Natural killer cell (primary cell): ENCODE measurements at regions not wholly inside any gene's neighbourhood (a gene's known extent, or its start where the extent isn't known, plus 50 kb on each side); places are given as distances from the start of the nearest gene placed in this dataset.

Experiments used
- ATAC-seq, 3 donors: fragments of 150-1000 bp in 2 of 3; fragments of 200-7000 bp in 1 of 3; cut with Tn5 transposase; 1 replicate in 1 of 3; 2 replicates in 2 of 3; pipeline ENCODE4 v1.10.0; 2021; ENCODE audit warnings: mild to moderate bottlenecking in 2 of 3, moderate library complexity in 2 of 3
- DNase-seq, 2 donors: peaks; one replicate each; pipeline versions ENCODE4 v3.0.0 to v3.0.0-alpha.2; 2013 to 2021; ENCODE audit warnings: mixed read lengths in 1 of 2
- H3K27ac ChIP-seq: one replicate; pipeline ENCODE4 v1.5.1; 2013; ENCODE audit warnings: mild to moderate bottlenecking, low read length
- H3K27me3 ChIP-seq: one replicate; pipeline ENCODE4 v1.6.1; 2013; ENCODE audit warnings: low read length; ENCODE audit not compliant: control insufficient read depth, insufficient read depth
- H3K36me3 ChIP-seq: one replicate; pipeline ENCODE4 v1.6.1; 2013; ENCODE audit warnings: low read length; ENCODE audit not compliant: control insufficient read depth, insufficient read depth
- H3K4me1 ChIP-seq: one replicate; pipeline ENCODE4 v1.6.1; 2013; ENCODE audit warnings: low read length; ENCODE audit not compliant: control insufficient read depth, insufficient read depth
- H3K4me3 ChIP-seq: one replicate; pipeline ENCODE4 v1.5.1; 2013; ENCODE audit warnings: low read length
- H3K9me3 ChIP-seq: one replicate; pipeline ENCODE4 v1.6.1; 2013; ENCODE audit warnings: low read length; ENCODE audit not compliant: control insufficient read depth, insufficient read depth
- H3K27ac Mint-ChIP-seq, 2 donors: one replicate each; pipeline ENCODE4 v1.8.0; 2022; ENCODE audit warnings: mild to moderate bottlenecking in 2 of 2, mixed read lengths in 2 of 2, moderate library complexity in 1 of 2
- H3K27me3 Mint-ChIP-seq, 2 donors: one replicate each; pipeline ENCODE4 v1.8.0; 2022; ENCODE audit warnings: low read depth in 2 of 2, mixed read lengths in 2 of 2
- H3K36me3 Mint-ChIP-seq: one replicate; pipeline ENCODE4 v1.8.0; 2022; ENCODE audit warnings: mixed read lengths
- H3K4me1 Mint-ChIP-seq, 2 donors: one replicate each; pipeline ENCODE4 v1.8.0; 2022; ENCODE audit warnings: mixed read lengths in 2 of 2
- H3K4me3 Mint-ChIP-seq: one replicate; pipeline ENCODE4 v1.8.0; 2022; ENCODE audit warnings: mild to moderate bottlenecking, moderate library complexity, mixed read lengths
- H3K9me3 Mint-ChIP-seq, 2 donors: one replicate each; pipeline ENCODE4 v1.8.0; 2022; ENCODE audit warnings: mixed read lengths in 2 of 2
- CTCF ChIP-seq: fragments of 200-600 bp; IDR thresholded peaks from one replicate; pipeline ENCODE4 v1.8.0; 2022; ENCODE audit warnings: antibody characterized with exemption
- WGBS: methylation state at CpG from one replicate; pipeline ENCODE4 v1.1.7; 2013; ENCODE audit warnings: missing lambda C conversion rate; ENCODE audit not compliant: insufficient coverage; 5-methylcytosine and 5-hydroxymethylcytosine counted together
- intact Hi-C: fragments of 100-400 bp; cut with micrococcal nuclease; formaldehyde crosslinking; loops from one replicate; pipeline ENCODE4 v1.14.2; 2022

- no peaks in the 10 kb centered on the region for H3K9me3 ChIP-seq
- no peaks in the 10 kb centered on the region for H3K9me3 Mint-ChIP-seq
- H3K36me3 Mint-ChIP-seq: no peaks in the 10 kb centered on the region
- H3K4me1 ChIP-seq: peaks cover 11% of the 10 kb centered on the region
- ATAC-seq: peak; percentile 64 to 90 (median 67)
- H3K4me3 ChIP-seq: no peak overlapping the region
- H3K27me3 ChIP-seq: no peaks in the 10 kb centered on the region
- H3K27ac ChIP-seq: no peak overlapping the region
- peaks cover 10 to 20% of the 10 kb centered on the region in 2 donors for H3K4me1 Mint-ChIP-seq
- peak overlapping the region in 1 of 2 donors; percentile 74 for H3K27ac Mint-ChIP-seq
- intact Hi-C loops: no loop called here
- peaks cover 5 to 7% of the 10 kb centered on the region in 2 donors for H3K27me3 Mint-ChIP-seq
- no peak overlapping the region for H3K4me3 Mint-ChIP-seq
- WGBS: 35% methylated on average over 7 of the region's 7 CpGs
- DNase-seq: peak in 1 of 2 donors; percentile 23
- no peaks in the 10 kb centered on the region for H3K36me3 ChIP-seq
- TF ChIP-seq CTCF: no peak
Observed at GRCh38 chr15:31598620-31599019, 272.0 kb downstream of the KLF13 start.

- DNase-seq (no peak), ATAC-seq (no peak)
- Mint-ChIP-seq H3K36me3 (no peaks in the 10 kb centered on the region), H3K4me1 (no peaks in the 10 kb centered on the region), H3K9me3 (no peaks in the 10 kb centered on the region), H3K4me3 (no peak overlapping the region), H3K27me3 (peaks cover 7 to 17% of the 10 kb centered on the region in 2 donors), H3K27ac (no peak overlapping the region)
- intact Hi-C loops: no loop called here
- no peaks in the 10 kb centered on the region for H3K36me3 ChIP-seq
- no peak for TF ChIP-seq CTCF
- no peak overlapping the region for H3K4me3 ChIP-seq
- WGBS: 82% methylated on average over 9 of the region's 9 CpGs
- no peaks in the 10 kb centered on the region for H3K9me3 ChIP-seq
- no peaks in the 10 kb centered on the region for H3K4me1 ChIP-seq
- no peaks in the 10 kb centered on the region for H3K27me3 ChIP-seq
- H3K27ac ChIP-seq: no peak overlapping the region
Observed at GRCh38 chr15:31605467-31605931, 278.9 kb downstream of the KLF13 start.

GRCh38 chr15:31606194-31606669 is 279.6 kb downstream of the KLF13 start:
- Histone ChIP-seq H3K36me3 (no peaks in the 10 kb centered on the region), H3K27me3 (no peaks in the 10 kb centered on the region), H3K4me1 (no peaks in the 10 kb centered on the region), H3K4me3 (no peak overlapping the region), H3K27ac (no peak overlapping the region), H3K9me3 (no peaks in the 10 kb centered on the region)
- no peaks in the 10 kb centered on the region for H3K36me3 Mint-ChIP-seq
- no peaks in the 10 kb centered on the region for H3K4me1 Mint-ChIP-seq
- H3K4me3 Mint-ChIP-seq: no peak overlapping the region
- no peak overlapping the region for H3K27ac Mint-ChIP-seq
- intact Hi-C loops: no loop called here
- peaks cover 4 to 22% of the 10 kb centered on the region in 2 donors for H3K27me3 Mint-ChIP-seq
- DNase-seq (no peak), ATAC-seq (no peak)
- WGBS: 96% methylated on average over 4 of the region's 5 CpGs
- no peaks in the 10 kb centered on the region for H3K9me3 Mint-ChIP-seq
- TF ChIP-seq CTCF: no peak

- Mint-ChIP-seq H3K27ac (no peak overlapping the region), H3K36me3 (no peaks in the 10 kb centered on the region), H3K9me3 (no peaks in the 10 kb centered on the region), H3K4me3 (no peak overlapping the region), H3K4me1 (no peaks in the 10 kb centered on the region), H3K27me3 (peaks cover 8 to 23% of the 10 kb centered on the region in 2 donors)
- ATAC-seq (no peak), DNase-seq (no peak)
- WGBS: 89% methylated on average over 1 of the region's 1 CpG
- Histone ChIP-seq H3K9me3 (no peaks in the 10 kb centered on the region), H3K27ac (no peak overlapping the region), H3K4me1 (no peaks in the 10 kb centered on the region), H3K4me3 (no peak overlapping the region), H3K27me3 (no peaks in the 10 kb centered on the region), H3K36me3 (no peaks in the 10 kb centered on the region)
- TF ChIP-seq CTCF: no peak
- intact Hi-C loops: no loop called here
Observed at GRCh38 chr15:31606931-31607497, 280.4 kb downstream of the KLF13 start.
